ENCODE measurements at regions not wholly inside any gene's neighbourhood (a gene's known extent, or its start where the extent isn't known, plus 50 kb on each side); places are given as distances from the start of the nearest gene placed in this dataset.

- Histone ChIP-seq H3K9me3 (ENCODE audit: control insufficient read depth, insufficient read depth, low read length) (no peaks in the 10 kb centered on the region), H3K27me3 (ENCODE audit: control insufficient read depth, insufficient read depth, low read length) (peaks cover 6% of the 10 kb centered on the region), H3K27ac (ENCODE audit: low read depth, low read length) (no peak overlapping the region), H3K4me3 (ENCODE audit: low read depth, low read length) (no peak overlapping the region)
- no peak for DNase-seq (ENCODE audit: low read depth, low spot score)
- ChIA-PET POLR2A (no interaction called here), CTCF (no interaction called here)
- no peak for TF ChIP-seq CTCF (IDR thresholded peaks at IDR 0.05; ENCODE audit: low read depth, low read length)
These were observed 96.6 kb downstream of the LHX2 start for GRCh38 chr9:124108216-124108615.

GRCh38 chr9:124110307-124110915 lies 98.8 kb downstream of the LHX2 start:
- CTCF ChIA-PET = no interaction called here

GRCh38 chr9:124116683-124117363 lies 105.3 kb downstream of the LHX2 start:
- TF ChIP-seq CTCF (IDR thresholded peaks at IDR 0.05; ENCODE audit: low read depth, low read length) = no peak
- H3K4me3 ChIP-seq (ENCODE audit: low read depth, low read length) = no peak overlapping the region
- ChIA-PET POLR2A (no interaction called here), CTCF (interaction anchor here (2.6 kb wide), 1 partner anchor 10 kb away, joined by 12 read pairs; no protein-coding TSS in a partner anchor)
- H3K9me3 ChIP-seq (ENCODE audit: control insufficient read depth, insufficient read depth, low read length) = peaks cover 5% of the 10 kb centered on the region; the same call in 1 of the 2 replicates
- H3K27me3 ChIP-seq (ENCODE audit: control insufficient read depth, insufficient read depth, low read length) = peaks cover 12% of the 10 kb centered on the region
- no peak overlapping the region for H3K27ac ChIP-seq (ENCODE audit: low read depth, low read length)
- no peak for DNase-seq (ENCODE audit: low read depth, low spot score)

More at GRCh38 chr9:124110307-124110915, 98.8 kb downstream of the LHX2 start:
- peak; percentile 15 for DNase-seq (ENCODE audit: low read depth, low spot score)
- Histone ChIP-seq H3K4me3 (ENCODE audit: low read depth, low read length) (no peak overlapping the region), H3K9me3 (ENCODE audit: control insufficient read depth, insufficient read depth, low read length) (no peaks in the 10 kb centered on the region), H3K27me3 (ENCODE audit: control insufficient read depth, insufficient read depth, low read length) (peaks cover 4% of the 10 kb centered on the region), H3K27ac (ENCODE audit: low read depth, low read length) (no peak overlapping the region)
- POLR2A ChIA-PET = no interaction called here
- no peak for TF ChIP-seq CTCF (IDR thresholded peaks at IDR 0.05; ENCODE audit: low read depth, low read length)

GRCh38 chr9:124118894-124119293 lies 107.3 kb downstream of the LHX2 start:
- H3K27ac ChIP-seq (ENCODE audit: low read depth, low read length) = no peak overlapping the region
- CTCF ChIA-PET = no interaction called here
- H3K27me3 ChIP-seq (ENCODE audit: control insufficient read depth, insufficient read depth, low read length) = peaks cover 12% of the 10 kb centered on the region

More at GRCh38 chr9:124118894-124119293, 107.3 kb downstream of the LHX2 start:
- H3K9me3 ChIP-seq (ENCODE audit: control insufficient read depth, insufficient read depth, low read length) = peaks cover 5% of the 10 kb centered on the region; the same call in 1 of the 2 replicates
- H3K4me3 ChIP-seq (ENCODE audit: low read depth, low read length) = no peak overlapping the region
- no peak for TF ChIP-seq CTCF (IDR thresholded peaks at IDR 0.05; ENCODE audit: low read depth, low read length)
- POLR2A ChIA-PET = no interaction called here
- no peak for DNase-seq (ENCODE audit: low read depth, low spot score)

Measured in AG04450 (cell line).